ENCODE measurements at regions not wholly inside any gene's neighbourhood (a gene's known extent, or its start where the extent isn't known, plus 50 kb on each side); places are given as distances from the start of the nearest gene placed in this dataset.
"Not testable (repeated sequence)": the region's sequence is repeated elsewhere in the genome, so short reads cannot be mapped to it uniquely, and the experiment has no call there.

DNA sequence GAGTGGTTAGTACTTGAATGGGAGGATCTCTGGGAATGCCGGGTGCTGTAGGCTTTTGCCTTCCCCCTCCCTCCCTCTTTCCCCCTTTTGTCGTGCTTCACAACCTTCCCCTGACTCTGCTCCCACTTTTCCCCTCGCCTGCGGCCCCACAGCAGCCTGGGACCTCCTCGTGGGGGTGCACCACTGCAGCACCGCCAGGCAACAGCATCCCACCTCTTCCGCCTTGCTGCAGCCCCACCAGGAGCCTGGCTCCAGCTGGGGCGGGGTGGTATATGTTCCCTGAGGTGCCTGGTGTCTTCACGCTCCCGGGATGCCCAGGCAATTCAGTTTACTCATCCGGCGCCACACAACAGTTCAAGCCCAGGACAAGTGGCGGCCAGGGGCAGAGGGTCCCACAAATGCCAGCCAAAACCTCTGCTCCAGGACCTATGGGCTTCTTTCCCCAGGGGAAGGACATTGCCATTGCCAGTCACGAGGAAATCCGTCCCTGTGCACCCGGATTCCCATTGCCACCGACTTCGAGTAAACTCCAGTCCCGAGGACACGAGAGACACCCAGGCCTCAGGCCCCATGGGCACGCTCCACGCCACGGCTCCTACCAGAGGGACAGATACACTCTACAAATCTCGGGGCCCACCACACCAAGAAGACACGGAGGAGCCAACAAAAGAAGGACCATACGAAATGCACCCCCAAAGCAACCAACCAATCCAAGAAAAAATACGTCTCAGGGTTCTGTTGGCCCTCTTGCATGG lies 181.7 kb downstream of the ALG10 start:
- no peak for DNase-seq

DNA sequence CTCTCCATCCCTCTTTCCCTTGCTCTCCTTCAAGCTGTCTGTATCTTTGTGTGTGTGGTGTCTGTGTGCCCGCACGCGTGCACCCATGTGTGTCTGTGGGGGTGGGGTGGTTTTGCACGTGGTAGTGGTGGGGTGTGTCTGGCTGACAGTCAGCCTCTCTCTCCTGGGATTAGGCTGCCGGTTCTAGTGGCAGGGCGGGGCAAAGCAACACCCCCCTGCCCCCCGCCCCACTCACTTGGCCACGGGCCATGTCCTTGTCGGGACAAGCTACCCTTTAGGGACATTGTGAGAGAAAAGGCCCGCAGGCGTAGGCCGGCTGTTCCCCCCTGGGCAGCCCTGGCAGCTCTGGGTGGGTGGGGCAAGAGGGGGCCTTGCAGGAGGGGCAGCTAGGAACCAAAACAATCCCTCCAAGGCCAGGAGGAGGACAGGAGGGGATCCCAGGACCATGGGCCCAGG lies 182.6 kb downstream of the ALG10 start:
- DNase-seq: no peak

- DNase-seq: no peak
Measured at GRCh38 chr12:34205401-34205800, 183.1 kb downstream of the ALG10 start.

GRCh38 chr12:34206061-34206785 lies 183.9 kb downstream of the ALG10 start:
- no peak for DNase-seq

DNA sequence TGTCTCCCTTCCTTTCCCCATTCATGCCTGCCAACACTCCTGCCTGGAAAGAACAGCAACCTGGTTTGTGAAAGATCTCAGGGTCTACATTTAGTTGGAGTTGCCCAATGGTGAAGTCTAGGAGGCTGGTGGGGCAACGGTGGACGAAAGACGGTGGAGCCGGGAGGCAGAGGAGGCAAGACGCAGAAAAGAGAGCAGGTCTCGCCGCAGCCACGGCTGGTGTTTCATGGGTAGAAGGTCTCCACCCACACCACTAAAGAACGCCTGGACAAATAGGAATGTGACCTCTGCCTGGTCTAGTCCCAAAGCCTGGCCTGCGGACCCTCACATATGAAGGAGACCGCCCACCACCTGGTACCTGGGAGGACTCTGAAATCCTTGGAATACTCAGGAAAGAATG lies 185.6 kb downstream of the ALG10 start:
- no peak for DNase-seq

DNA sequence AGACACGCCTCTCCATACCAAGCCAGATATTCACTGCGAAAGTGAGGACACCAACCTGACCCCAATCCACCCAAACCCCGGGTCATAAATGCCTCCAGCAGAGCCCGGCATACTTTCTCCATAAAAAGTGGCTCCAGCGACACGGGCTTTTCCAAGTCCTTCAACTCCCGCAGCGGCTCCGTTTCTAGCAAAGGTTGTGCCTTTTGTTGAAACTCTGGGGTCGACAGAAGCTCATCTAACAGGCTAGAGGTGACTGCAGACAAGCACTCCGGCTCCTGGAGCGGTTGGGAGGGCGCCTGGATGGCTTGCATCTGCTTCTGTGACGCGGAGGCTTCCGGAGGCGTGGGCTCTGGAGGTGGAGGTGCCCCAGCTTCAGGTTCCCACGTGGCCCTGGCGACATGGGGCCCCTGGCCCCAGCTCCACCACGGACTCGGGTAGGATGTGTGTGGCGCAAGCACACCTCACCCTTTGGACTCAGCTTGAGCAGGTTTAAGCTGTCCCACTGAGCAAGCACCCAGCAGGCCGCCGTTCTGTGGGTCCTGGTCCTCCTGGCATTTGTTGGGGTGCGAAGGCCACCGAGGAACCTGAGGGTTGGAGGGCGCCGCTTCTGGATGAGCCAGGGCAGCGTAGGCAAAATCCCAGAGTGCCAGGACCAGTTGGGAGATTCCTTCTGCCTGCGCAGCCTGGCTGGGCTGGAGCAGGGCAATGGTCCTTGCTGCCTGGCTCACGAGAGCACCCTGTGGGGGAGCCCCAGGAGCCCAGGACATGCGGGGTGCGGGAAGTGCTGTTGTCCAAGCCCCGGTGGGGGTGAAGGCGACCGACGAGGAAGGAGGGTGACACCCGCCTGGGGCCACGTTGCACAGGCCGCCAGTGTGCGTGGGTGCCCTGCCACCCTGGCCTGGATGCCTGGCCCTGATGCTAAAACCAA lies 186.3 kb downstream of the ALG10 start:
- DNase-seq: no peak

DNA sequence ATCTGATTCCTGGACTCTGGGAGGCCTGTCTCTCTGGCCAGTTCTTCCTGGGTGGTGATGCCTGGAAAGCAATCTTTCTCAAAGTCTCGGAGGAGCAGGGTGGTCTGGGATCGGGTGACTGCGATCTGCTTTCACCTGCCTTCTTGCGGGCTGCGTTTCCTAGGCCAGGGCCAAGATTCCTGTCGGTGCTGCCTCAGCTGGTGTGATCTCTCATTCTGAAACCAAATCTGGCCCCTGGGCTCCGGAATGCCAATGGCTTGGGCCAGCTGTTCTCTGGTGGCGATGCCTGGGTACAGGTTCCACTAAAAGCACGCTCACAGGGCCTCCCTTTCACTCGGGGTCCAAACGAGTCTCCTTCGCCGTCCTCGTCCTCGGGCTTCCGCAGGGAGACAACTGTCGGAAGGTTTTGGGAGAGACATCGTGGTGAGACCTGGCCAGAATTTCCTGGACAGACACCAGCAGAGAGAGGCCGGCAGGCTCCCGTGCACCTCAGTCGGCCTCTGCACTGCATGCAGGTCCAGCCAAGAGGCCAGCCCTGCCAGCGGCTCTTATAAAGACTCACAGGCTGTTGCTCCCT lies 187.1 kb downstream of the ALG10 start:
- no peak for DNase-seq

GRCh38 chr12:34210183-34210582 lies 187.9 kb downstream of the ALG10 start:
- DNase-seq: no peak

DNA sequence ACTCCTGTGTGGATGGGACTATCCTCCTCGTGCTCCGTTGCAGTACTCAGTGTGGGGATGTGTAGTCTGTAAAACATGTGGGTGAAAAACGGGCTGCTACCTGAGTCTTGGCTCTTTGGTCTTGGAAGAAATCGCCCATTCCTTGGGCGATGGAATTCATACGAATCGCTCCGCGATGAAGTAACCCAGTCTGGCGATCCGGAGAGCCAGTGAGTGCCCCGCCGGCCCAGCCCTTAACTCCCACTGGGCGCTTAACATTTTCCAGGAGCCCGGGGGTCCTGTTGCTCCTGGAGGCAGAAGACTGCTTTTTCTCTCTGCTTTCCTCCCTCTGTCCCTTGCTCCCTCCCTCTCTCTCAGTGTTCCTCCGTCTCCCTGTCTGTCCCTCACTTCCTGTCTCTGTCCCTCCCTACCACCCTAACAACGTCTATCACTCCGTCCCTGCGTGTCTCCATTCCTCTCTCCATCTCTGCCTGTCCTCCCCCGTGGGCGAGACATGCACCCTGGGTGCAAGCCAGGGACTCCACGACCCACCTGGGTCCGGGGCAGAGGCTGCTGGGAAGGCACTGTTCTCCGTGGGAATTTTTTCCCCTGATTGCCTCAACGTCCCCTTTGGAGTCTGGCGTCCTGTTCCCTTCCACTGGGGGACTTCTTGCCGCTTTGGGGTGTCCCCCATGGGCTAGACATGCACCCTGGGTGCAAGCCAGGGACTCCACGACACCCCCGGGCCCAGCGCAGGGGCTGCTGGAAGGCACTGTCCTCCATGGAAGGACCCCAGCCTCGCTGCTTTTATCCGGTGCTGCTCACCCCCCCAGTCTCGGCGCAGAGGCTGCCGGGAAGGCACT lies 188.6 kb downstream of the ALG10 start:
- DNase-seq: no peak

- DNase-seq: no peak
Measured at GRCh38 chr12:34212651-34213050, 190.4 kb downstream of the ALG10 start.

DNA sequence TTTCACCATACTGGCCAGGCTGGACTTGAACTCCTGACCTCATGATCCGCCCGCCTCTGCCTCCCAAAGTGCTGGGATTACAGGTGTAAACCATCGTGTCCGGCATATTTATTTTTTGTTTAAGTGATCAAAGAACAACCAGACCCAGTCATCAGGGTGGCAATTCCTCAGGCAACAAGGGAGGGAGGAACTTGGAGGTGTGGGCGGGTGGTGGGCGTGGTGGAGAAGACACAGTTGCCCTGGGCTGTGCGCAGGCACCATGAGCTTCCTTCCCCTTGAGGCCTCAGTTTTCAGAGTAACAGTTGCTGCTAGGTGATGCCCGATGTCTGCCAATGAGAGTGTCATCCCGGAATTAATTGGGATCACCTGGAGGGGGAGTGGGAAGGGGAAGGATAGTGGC lies 191.7 kb downstream of the ALG10 start:
- DNase-seq: no peak

GRCh38 chr12:34215213-34215892 lies 193.1 kb downstream of the ALG10 start:
- DNase-seq: no peak

DNA sequence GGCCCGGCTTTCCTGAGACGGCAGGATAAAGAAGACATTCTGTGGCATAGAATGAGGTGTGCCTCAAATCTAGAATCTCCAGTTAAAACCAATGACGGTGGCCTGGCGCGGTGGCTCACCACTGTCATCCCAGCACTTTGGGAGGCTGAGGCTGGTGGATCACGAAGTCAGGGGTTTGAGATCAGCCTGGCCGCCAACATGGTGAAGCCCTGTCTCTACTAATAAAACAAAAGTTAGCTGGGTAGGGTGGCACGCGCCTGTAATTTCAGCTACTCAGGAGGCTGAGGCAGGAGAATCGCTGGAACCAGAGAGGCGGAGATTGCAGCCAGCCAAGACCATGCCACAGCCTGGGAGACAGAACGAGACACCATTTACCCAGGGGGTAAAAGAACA lies 193.6 kb downstream of the ALG10 start:
- DNase-seq: no peak

- no peak for DNase-seq
Measured at GRCh38 chr12:34217660-34218059, 195.4 kb downstream of the ALG10 start.

- peak; percentile 65 for DNase-seq
Measured at GRCh38 chr12:34218193-34219045, 196.1 kb downstream of the ALG10 start.

GRCh38 chr12:34219046-34219770 lies 196.9 kb downstream of the ALG10 start:
- no peak for DNase-seq

DNA sequence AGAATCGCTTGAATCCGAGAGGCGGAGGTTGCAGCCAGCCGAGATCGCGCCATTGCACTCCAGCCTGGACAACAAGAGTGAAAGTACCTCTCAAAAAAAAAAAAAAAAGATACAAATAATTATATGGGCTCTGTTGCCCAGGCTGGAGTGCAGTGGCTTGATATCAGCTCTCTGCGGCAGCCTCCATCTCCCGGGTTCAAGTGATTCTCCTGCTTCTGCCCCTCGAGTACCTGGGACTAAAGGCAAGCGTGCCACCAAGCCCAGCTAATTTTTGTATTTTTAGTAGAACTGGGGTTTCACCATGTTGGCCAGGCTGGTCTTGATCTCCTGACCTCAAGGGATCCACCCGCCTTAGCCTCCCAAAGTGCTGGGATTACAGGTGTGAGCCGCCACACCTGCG lies 197.8 kb downstream of the ALG10 start:
- not testable (repeated sequence) for DNase-seq

DNA sequence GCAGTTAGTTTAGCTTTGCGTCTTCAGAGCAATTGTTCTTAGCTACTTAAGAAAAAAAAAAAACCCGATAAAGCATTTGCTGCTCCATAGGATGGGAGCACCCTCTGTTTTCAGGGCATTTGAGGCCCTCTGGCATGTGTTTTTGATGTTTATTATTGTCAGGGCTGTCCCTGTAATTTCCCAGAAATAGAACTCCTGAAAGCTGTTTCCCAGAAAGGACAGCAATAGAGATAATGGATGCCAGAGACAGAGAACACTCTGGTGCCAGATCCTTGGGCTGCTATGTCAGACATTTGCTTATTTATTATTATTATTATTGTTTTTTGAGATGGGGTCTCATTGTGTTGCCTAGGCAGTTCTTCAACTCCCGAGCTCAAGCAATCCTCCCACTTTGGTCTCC lies 201.3 kb downstream of the ALG10 start:
- no peak for DNase-seq

DNA sequence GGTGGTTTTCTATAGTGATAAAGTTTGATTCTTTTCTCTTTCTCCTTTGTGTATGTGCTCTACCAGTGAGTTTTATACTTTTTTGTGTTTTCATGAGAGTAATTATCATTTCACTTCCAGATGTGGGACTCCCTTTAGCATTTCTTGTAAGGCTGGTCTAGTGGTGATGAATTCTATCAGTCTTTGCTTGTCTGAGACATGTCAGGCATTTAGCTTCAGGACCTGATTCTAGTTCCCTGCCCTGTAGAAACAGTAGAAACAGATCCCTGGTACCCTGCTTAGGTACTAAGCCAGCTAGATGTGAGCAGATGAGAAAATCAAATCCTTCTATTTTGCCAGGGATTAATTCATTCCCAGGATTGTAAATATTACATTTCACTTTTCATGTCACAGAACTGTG lies 203.7 kb downstream of the ALG10 start:
- DNase-seq: not testable (repeated sequence)

- DNase-seq: not testable (repeated sequence)
Measured at GRCh38 chr12:34228046-34228445, 205.8 kb downstream of the ALG10 start.

Measured in inflammatory macrophage treated with lipopolysaccharide for 4 hours (primary cell).